OCI-LY1 (cell line): ENCODE measurements at regions not wholly inside any gene's neighbourhood (a gene's known extent, or its start where the extent isn't known, plus 50 kb on each side); places are given as distances from the start of the nearest gene placed in this dataset.

ENCODE experiments used
- H2AFZ ChIP-seq: fragments of 200-600 bp; sonication (generic), shearing (Covaris generic); 2 replicates; pipeline ENCODE4 v1.6.0; 2014; ENCODE audit warnings: antibody characterized with exemption, mild to moderate bottlenecking, low read length
- H3F3A ChIP-seq: fragments of 200-600 bp; sonication (generic), shearing (Covaris generic); 2 replicates; pipeline ENCODE4 v1.6.0; 2014; ENCODE audit warnings: mild to moderate bottlenecking, antibody characterized with exemption, low read length, moderate library complexity; ENCODE audit not compliant: insufficient read depth
- H3K27ac ChIP-seq: fragments of 200-600 bp; sonication (generic); 2 replicates; pipeline ENCODE4 v1.5.1; 2014; ENCODE audit warnings: low read length, mixed run types, mild to moderate bottlenecking, low read depth; ENCODE audit not compliant: poor library complexity, severe bottlenecking
- H3K27me3 ChIP-seq: fragments of 200-600 bp; sonication (generic); 2 replicates; pipeline ENCODE4 v1.6.0; 2014; ENCODE audit warnings: antibody characterized with exemption, mild to moderate bottlenecking, low read length, moderate library complexity; ENCODE audit not compliant: insufficient read depth
- H3K36me3 ChIP-seq: fragments of 200-600 bp; sonication (generic); 2 replicates; pipeline ENCODE4 v1.6.1; 2014; ENCODE audit warnings: mild to moderate bottlenecking, antibody characterized with exemption, low read length, moderate library complexity, mixed read lengths; ENCODE audit not compliant: insufficient read depth
- H3K4me1 ChIP-seq: fragments of 200-600 bp; sonication (generic); 2 replicates; pipeline ENCODE4 v1.5.1; 2014; ENCODE audit warnings: mild to moderate bottlenecking, low read length, moderate library complexity; ENCODE audit not compliant: insufficient read depth, severe bottlenecking
- H3K4me2 ChIP-seq: fragments of 200-600 bp; sonication (generic), shearing (Covaris generic); 2 replicates; pipeline ENCODE4 v1.6.1; 2014; ENCODE audit warnings: low read length
- H3K4me3 ChIP-seq: fragments of 200-600 bp; sonication (generic); 2 replicates; pipeline ENCODE4 v1.5.1; 2014; ENCODE audit warnings: low read length, low read depth, mild to moderate bottlenecking, mixed read lengths; ENCODE audit not compliant: poor library complexity, severe bottlenecking
- H3K79me2 ChIP-seq: fragments of 200-600 bp; shearing (Covaris generic); 2 replicates; pipeline ENCODE4 v1.6.1; 2016; ENCODE audit warnings: mixed run types, low read length, mixed read lengths; ENCODE audit not compliant: insufficient read depth
- H3K9ac ChIP-seq: fragments of 200-600 bp; sonication (generic), shearing (Covaris generic); 2 replicates; pipeline ENCODE4 v1.6.1; 2014; ENCODE audit warnings: mild to moderate bottlenecking, low read length, mixed read lengths
- H3K9me2 ChIP-seq: fragments of 200-600 bp; sonication (generic), shearing (Covaris generic); 2 replicates; pipeline ENCODE4 v1.6.1; 2014; ENCODE audit warnings: low read depth, mild to moderate bottlenecking, low read length, mixed read lengths
- H3K9me3 ChIP-seq: fragments of 200-600 bp; shearing (Covaris generic); 2 replicates; pipeline ENCODE4 v1.6.1; 2014; ENCODE audit warnings: low read length, mixed read lengths
- H4K20me1 ChIP-seq: fragments of 200-600 bp; sonication (generic), shearing (Covaris generic); 2 replicates; pipeline ENCODE4 v1.6.0; 2016; ENCODE audit warnings: mild to moderate bottlenecking, low read length; ENCODE audit not compliant: insufficient read depth
- EZH2 ChIP-seq: fragments of 200-600 bp; sonication (generic), shearing (Covaris generic); IDR thresholded peaks from 2 replicates; pipeline ENCODE4 v1.8.0; 2017; ENCODE audit warnings: borderline replicate concordance, mixed run types, mild to moderate bottlenecking, antibody characterized with exemption, low read length, moderate library complexity, mixed read lengths
- TF ChIP-seq, protein P1 (sequence below): fragments of 200-600 bp; sonication (generic), shearing (Covaris generic); IDR thresholded peaks from 2 replicates; pipeline ENCODE4 v1.5.1; 2017; ENCODE audit warnings: mild to moderate bottlenecking, antibody characterized with exemption, low read length, moderate library complexity, mixed read lengths

DNA sequence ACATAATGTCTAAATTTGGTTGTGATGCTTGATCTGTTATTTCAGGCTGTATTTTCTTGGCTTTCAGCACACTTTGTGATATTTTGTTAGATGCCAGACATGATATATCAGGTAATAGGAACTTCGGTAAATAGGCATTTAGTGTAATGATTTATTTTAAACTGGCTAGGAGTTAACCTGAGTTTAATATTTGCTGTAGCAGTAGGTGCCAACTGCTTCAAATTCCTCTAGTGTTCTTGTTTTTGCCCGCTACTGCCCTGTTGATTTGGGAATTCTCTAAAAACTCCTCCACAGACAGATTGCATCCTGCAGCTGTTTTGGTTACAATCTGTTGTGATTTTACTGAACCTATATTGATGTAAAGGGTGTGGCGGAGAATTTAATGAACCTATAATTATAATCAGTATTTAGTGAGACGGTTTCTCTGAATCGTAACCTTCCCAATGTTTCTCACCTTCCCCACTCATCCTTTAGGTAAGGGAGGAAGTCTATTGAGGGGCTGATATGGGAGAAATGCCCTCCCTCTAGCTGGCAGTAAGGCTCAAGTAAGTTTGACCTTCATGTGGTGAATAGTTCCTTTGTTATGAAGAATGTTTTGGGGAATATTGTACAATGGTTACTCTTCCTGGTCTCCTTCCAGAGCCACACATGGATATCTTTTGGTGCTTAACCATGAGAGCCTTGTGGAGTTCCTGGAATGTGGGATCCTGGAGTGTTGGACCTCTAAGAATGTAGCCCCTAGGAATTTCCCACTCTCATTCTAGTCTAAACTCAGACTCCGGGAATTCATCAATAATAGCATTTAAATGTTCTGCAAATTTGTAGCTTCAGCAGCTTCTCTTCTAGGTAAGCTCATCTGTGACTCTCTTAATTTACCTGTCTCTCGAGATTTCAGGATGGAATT is 634.1 kb downstream of the FSCB start:
- H3K4me3 ChIP-seq, result no peak overlapping the region
- no peaks in the 10 kb centered on the region for H3K36me3 ChIP-seq
- H3K4me1 ChIP-seq, result no peaks in the 10 kb centered on the region
- H4K20me1 ChIP-seq, result no peaks in the 10 kb centered on the region
- H3K79me2 ChIP-seq, result no peaks in the 10 kb centered on the region
- H3K9me2 ChIP-seq, result no peaks in the 10 kb centered on the region
- no peaks in the 10 kb centered on the region for H3F3A ChIP-seq
- TF ChIP-seq, protein P1, sequence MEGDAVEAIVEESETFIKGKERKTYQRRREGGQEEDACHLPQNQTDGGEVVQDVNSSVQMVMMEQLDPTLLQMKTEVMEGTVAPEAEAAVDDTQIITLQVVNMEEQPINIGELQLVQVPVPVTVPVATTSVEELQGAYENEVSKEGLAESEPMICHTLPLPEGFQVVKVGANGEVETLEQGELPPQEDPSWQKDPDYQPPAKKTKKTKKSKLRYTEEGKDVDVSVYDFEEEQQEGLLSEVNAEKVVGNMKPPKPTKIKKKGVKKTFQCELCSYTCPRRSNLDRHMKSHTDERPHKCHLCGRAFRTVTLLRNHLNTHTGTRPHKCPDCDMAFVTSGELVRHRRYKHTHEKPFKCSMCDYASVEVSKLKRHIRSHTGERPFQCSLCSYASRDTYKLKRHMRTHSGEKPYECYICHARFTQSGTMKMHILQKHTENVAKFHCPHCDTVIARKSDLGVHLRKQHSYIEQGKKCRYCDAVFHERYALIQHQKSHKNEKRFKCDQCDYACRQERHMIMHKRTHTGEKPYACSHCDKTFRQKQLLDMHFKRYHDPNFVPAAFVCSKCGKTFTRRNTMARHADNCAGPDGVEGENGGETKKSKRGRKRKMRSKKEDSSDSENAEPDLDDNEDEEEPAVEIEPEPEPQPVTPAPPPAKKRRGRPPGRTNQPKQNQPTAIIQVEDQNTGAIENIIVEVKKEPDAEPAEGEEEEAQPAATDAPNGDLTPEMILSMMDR, result no peak
- no peak for TF ChIP-seq EZH2
- no peaks in the 10 kb centered on the region for H3K9me3 ChIP-seq
- H3K4me2 ChIP-seq, result no peak overlapping the region
- no peak overlapping the region for H3K9ac ChIP-seq
- H3K27ac ChIP-seq, result no peak overlapping the region
- no peak overlapping the region for H2AFZ ChIP-seq
- no peaks in the 10 kb centered on the region for H3K27me3 ChIP-seq

- no peaks in the 10 kb centered on the region for H3K9me2 ChIP-seq
- H4K20me1 ChIP-seq, result no peaks in the 10 kb centered on the region
- H3K36me3 ChIP-seq, result no peaks in the 10 kb centered on the region
- no peak overlapping the region for H3K4me3 ChIP-seq
- no peak overlapping the region for H3K4me2 ChIP-seq
- TF ChIP-seq, protein P1, result no peak
- TF ChIP-seq EZH2, result no peak
- no peak overlapping the region for H2AFZ ChIP-seq
- no peak overlapping the region for H3K27ac ChIP-seq
- no peaks in the 10 kb centered on the region for H3K27me3 ChIP-seq
- no peaks in the 10 kb centered on the region for H3K9me3 ChIP-seq
- H3F3A ChIP-seq, result no peaks in the 10 kb centered on the region
- no peaks in the 10 kb centered on the region for H3K4me1 ChIP-seq
- H3K79me2 ChIP-seq, result no peaks in the 10 kb centered on the region
- H3K9ac ChIP-seq, result no peak overlapping the region
Measured at GRCh38 chr14:43872222-43872621, 634.9 kb downstream of the FSCB start.

DNA sequence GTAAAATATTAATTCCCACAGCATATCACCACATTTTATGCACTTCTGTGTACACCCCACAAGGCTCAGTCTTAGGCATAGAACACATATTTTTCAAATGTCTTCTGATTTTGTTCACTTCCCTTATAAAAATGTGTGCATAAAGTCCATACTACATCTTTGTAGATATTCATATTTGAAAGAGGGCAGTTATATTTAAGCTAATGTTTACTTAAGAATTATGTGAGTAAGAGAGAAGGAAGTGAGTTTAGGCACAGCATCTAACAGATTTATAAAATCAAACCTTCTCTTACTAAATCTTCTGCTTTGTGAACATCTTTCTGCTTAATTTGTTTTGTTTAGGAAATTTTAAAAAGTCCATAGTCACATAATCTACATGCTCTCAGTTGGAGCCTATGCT is 648.1 kb downstream of the FSCB start:
- H2AFZ ChIP-seq, result no peak overlapping the region
- no peaks in the 10 kb centered on the region for H3F3A ChIP-seq
- TF ChIP-seq, protein P1, result no peak
- TF ChIP-seq EZH2, result no peak
- no peaks in the 10 kb centered on the region for H3K79me2 ChIP-seq
- no peak overlapping the region for H3K27ac ChIP-seq
- H4K20me1 ChIP-seq, result no peaks in the 10 kb centered on the region
- H3K4me1 ChIP-seq, result no peaks in the 10 kb centered on the region
- H3K36me3 ChIP-seq, result no peaks in the 10 kb centered on the region
- H3K4me2 ChIP-seq, result no peak overlapping the region
- no peaks in the 10 kb centered on the region for H3K9me2 ChIP-seq
- no peak overlapping the region for H3K9ac ChIP-seq
- no peaks in the 10 kb centered on the region for H3K27me3 ChIP-seq
- no peak overlapping the region for H3K4me3 ChIP-seq
- H3K9me3 ChIP-seq, result no peaks in the 10 kb centered on the region
